ENCODE measurements at regions not wholly inside any gene's neighbourhood (a gene's known extent, or its start where the extent isn't known, plus 50 kb on each side); places are given as distances from the start of the nearest gene placed in this dataset.

GRCh38 chr6:81694855-81695254, 57.6 kb downstream of the TENT5A start:
- TF ChIP-seq POU2F2 (IDR thresholded peaks at IDR 0.05; ENCODE audit: low read depth, low read length) (no peak), PAX5 (IDR thresholded peaks at IDR 0.05; ENCODE audit: insufficient read depth, low read length, severe bottlenecking) (no peak), SPI1 (IDR thresholded peaks at IDR 0.05; ENCODE audit: low read depth, low read length) (no peak), TAF1 (IDR thresholded peaks at IDR 0.05; ENCODE audit: low read depth, low read length) (no peak), POLR2A (IDR thresholded peaks at IDR 0.05; ENCODE audit: low read depth, low read length) (no peak), POLR2AphosphoS5 (IDR thresholded peaks at IDR 0.05; ENCODE audit: low read depth, low read length) (no peak)
- DNase-seq (ENCODE audit: insufficient read length, low spot score) (no peak), FAIRE-seq (no peak)

GRCh38 chr6:81694207-81694606, 58.3 kb downstream of the TENT5A start:
- no peak for DNase-seq (ENCODE audit: insufficient read length, low spot score)
- no peak for FAIRE-seq
- TF ChIP-seq TAF1 (IDR thresholded peaks at IDR 0.05; ENCODE audit: low read depth, low read length) (no peak), PAX5 (IDR thresholded peaks at IDR 0.05; ENCODE audit: insufficient read depth, low read length, severe bottlenecking) (no peak), SPI1 (IDR thresholded peaks at IDR 0.05; ENCODE audit: low read depth, low read length) (no peak), POLR2A (IDR thresholded peaks at IDR 0.05; ENCODE audit: low read depth, low read length) (no peak), POLR2AphosphoS5 (IDR thresholded peaks at IDR 0.05; ENCODE audit: low read depth, low read length) (no peak), POU2F2 (IDR thresholded peaks at IDR 0.05; ENCODE audit: low read depth, low read length) (no peak)

GRCh38 chr6:81693266-81693665, 59.2 kb downstream of the TENT5A start:
- TF ChIP-seq TAF1 (IDR thresholded peaks at IDR 0.05; ENCODE audit: low read depth, low read length) (no peak), PAX5 (IDR thresholded peaks at IDR 0.05; ENCODE audit: insufficient read depth, low read length, severe bottlenecking) (no peak), POLR2AphosphoS5 (IDR thresholded peaks at IDR 0.05; ENCODE audit: low read depth, low read length) (no peak), POLR2A (IDR thresholded peaks at IDR 0.05; ENCODE audit: low read depth, low read length) (no peak), POU2F2 (IDR thresholded peaks at IDR 0.05; ENCODE audit: low read depth, low read length) (no peak), SPI1 (IDR thresholded peaks at IDR 0.05; ENCODE audit: low read depth, low read length) (no peak)
- DNase-seq (ENCODE audit: insufficient read length, low spot score) (no peak), FAIRE-seq (no peak)

GRCh38 chr6:81690073-81690472, 62.4 kb downstream of the TENT5A start:
- no peak for TF ChIP-seq POLR2A (IDR thresholded peaks at IDR 0.05; ENCODE audit: low read depth, low read length)
- no peak for TF ChIP-seq SPI1 (IDR thresholded peaks at IDR 0.05; ENCODE audit: low read depth, low read length)
- TF ChIP-seq TAF1 (IDR thresholded peaks at IDR 0.05; ENCODE audit: low read depth, low read length) = no peak
- no peak for TF ChIP-seq POU2F2 (IDR thresholded peaks at IDR 0.05; ENCODE audit: low read depth, low read length)
- TF ChIP-seq PAX5 (IDR thresholded peaks at IDR 0.05; ENCODE audit: insufficient read depth, low read length, severe bottlenecking) = no peak
- no peak for TF ChIP-seq POLR2AphosphoS5 (IDR thresholded peaks at IDR 0.05; ENCODE audit: low read depth, low read length)
- FAIRE-seq (no peak), DNase-seq (ENCODE audit: insufficient read length, low spot score) (no peak)

- DNase-seq (ENCODE audit: insufficient read length, low spot score) (no peak), FAIRE-seq (no peak)
- TF ChIP-seq POLR2AphosphoS5 (IDR thresholded peaks at IDR 0.05; ENCODE audit: low read depth, low read length) (no peak), TAF1 (IDR thresholded peaks at IDR 0.05; ENCODE audit: low read depth, low read length) (no peak), POLR2A (IDR thresholded peaks at IDR 0.05; ENCODE audit: low read depth, low read length) (no peak), SPI1 (IDR thresholded peaks at IDR 0.05; ENCODE audit: low read depth, low read length) (no peak), POU2F2 (IDR thresholded peaks at IDR 0.05; ENCODE audit: low read depth, low read length) (no peak), PAX5 (IDR thresholded peaks at IDR 0.05; ENCODE audit: insufficient read depth, low read length, severe bottlenecking) (no peak)
Measured at GRCh38 chr6:81689580-81689979, 62.9 kb downstream of the TENT5A start.

- DNase-seq (ENCODE audit: insufficient read length, low spot score) (no peak), FAIRE-seq (no peak)
- TF ChIP-seq TAF1 (IDR thresholded peaks at IDR 0.05; ENCODE audit: low read depth, low read length) (no peak), POLR2AphosphoS5 (IDR thresholded peaks at IDR 0.05; ENCODE audit: low read depth, low read length) (no peak), PAX5 (IDR thresholded peaks at IDR 0.05; ENCODE audit: insufficient read depth, low read length, severe bottlenecking) (no peak), SPI1 (IDR thresholded peaks at IDR 0.05; ENCODE audit: low read depth, low read length) (no peak), POLR2A (IDR thresholded peaks at IDR 0.05; ENCODE audit: low read depth, low read length) (no peak), POU2F2 (IDR thresholded peaks at IDR 0.05; ENCODE audit: low read depth, low read length) (no peak)
Measured at GRCh38 chr6:81683912-81684311, 68.6 kb downstream of the TENT5A start.

- no peak for TF ChIP-seq POLR2AphosphoS5 (IDR thresholded peaks at IDR 0.05; ENCODE audit: low read depth, low read length)
- no peak for TF ChIP-seq PAX5 (IDR thresholded peaks at IDR 0.05; ENCODE audit: insufficient read depth, low read length, severe bottlenecking)
- TF ChIP-seq POLR2A (IDR thresholded peaks at IDR 0.05; ENCODE audit: low read depth, low read length) = no peak
- TF ChIP-seq TAF1 (IDR thresholded peaks at IDR 0.05; ENCODE audit: low read depth, low read length) = no peak
- no peak for TF ChIP-seq SPI1 (IDR thresholded peaks at IDR 0.05; ENCODE audit: low read depth, low read length)
- no peak for TF ChIP-seq POU2F2 (IDR thresholded peaks at IDR 0.05; ENCODE audit: low read depth, low read length)
- DNase-seq (ENCODE audit: insufficient read length, low spot score) = no peak
- FAIRE-seq = no peak
Measured at GRCh38 chr6:81682858-81683620, 69.4 kb downstream of the TENT5A start.

GRCh38 chr6:81682235-81682795, 70.2 kb downstream of the TENT5A start:
- DNase-seq (ENCODE audit: insufficient read length, low spot score) (no peak), FAIRE-seq (no peak)
- no peak for TF ChIP-seq TAF1 (IDR thresholded peaks at IDR 0.05; ENCODE audit: low read depth, low read length)
- TF ChIP-seq POLR2AphosphoS5 (IDR thresholded peaks at IDR 0.05; ENCODE audit: low read depth, low read length) = no peak
- no peak for TF ChIP-seq POU2F2 (IDR thresholded peaks at IDR 0.05; ENCODE audit: low read depth, low read length)
- no peak for TF ChIP-seq POLR2A (IDR thresholded peaks at IDR 0.05; ENCODE audit: low read depth, low read length)
- no peak for TF ChIP-seq SPI1 (IDR thresholded peaks at IDR 0.05; ENCODE audit: low read depth, low read length)
- no peak for TF ChIP-seq PAX5 (IDR thresholded peaks at IDR 0.05; ENCODE audit: insufficient read depth, low read length, severe bottlenecking)

- TF ChIP-seq POLR2A (IDR thresholded peaks at IDR 0.05; ENCODE audit: low read depth, low read length) = no peak
- TF ChIP-seq TAF1 (IDR thresholded peaks at IDR 0.05; ENCODE audit: low read depth, low read length) = no peak
- TF ChIP-seq PAX5 (IDR thresholded peaks at IDR 0.05; ENCODE audit: insufficient read depth, low read length, severe bottlenecking) = no peak
- TF ChIP-seq POLR2AphosphoS5 (IDR thresholded peaks at IDR 0.05; ENCODE audit: low read depth, low read length) = no peak
- no peak for FAIRE-seq
- no peak for DNase-seq (ENCODE audit: insufficient read length, low spot score)
Measured at GRCh38 chr6:81669445-81669844, 83.0 kb downstream of the TENT5A start.

Measured in GM12891 (cell line).